LNCaP clone FGC (cell line): ENCODE measurements at regions not wholly inside any gene's neighbourhood (a gene's known extent, or its start where the extent isn't known, plus 50 kb on each side); places are given as distances from the start of the nearest gene placed in this dataset.

Experiments used
- DNase-seq: peaks from one replicate; pipeline ENCODE4 v3.0.0-alpha.2; 2011; ENCODE audit warnings: low read depth
- H3K4me3 ChIP-seq: 2 replicates; pipeline ENCODE4 v1.5.1; 2011; ENCODE audit warnings: mild to moderate bottlenecking, low read depth, low read length, control low read depth
- TF ChIP-seq, protein P1 (sequence below): IDR thresholded peaks from 2 replicates; pipeline ENCODE4 v1.5.1; 2012; ENCODE audit warnings: mild to moderate bottlenecking; ENCODE audit not compliant: control insufficient read depth, insufficient read depth; ENCODE audit errors: extremely low read depth

DNA sequence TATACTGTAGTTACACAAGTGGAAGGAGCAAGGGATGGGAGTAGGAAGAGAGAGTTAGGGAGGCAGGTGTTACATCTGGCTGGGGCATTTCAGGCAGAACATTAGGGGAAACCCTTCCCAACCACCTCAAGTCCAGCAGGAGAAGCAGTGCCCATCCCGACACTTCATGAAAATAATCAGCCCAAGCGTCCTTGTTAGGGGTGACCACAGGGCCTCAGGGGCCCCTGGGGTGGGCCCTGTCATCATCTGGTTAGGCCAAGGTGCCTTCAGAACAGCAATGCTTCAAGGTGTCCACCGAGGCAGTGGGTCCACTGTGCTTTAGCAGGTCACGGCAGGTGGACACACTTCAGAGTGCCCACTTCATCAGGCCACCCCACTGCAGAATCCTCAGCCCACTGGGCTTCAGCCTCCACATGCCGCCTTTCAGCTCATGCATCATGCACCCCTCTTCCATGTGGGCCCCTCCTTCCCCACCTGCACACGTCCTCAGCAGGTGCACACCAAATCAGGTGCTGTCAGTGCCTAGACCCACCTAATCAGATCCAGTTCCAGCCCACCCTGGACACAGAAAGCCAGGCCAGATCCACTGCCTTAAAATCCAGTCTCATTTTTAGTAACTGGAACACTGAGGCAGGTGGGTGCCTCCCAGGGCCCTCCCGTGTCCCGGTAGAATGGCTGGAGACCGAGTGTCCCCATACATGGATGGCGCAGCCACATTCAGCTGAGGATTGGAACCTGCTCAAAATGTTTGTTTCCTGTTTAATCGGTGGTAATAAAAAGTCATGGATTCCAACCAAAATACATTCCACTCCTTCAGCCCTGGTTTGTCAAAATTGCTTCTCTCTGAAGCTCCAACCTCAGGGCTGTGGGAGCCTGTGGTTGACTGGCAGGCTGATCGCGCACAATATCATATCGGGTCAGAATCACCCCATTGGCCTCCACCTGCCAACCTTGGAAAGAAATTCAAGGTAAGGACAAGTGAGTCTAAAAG lies 99.5 kb downstream of the ANKRD60 start:
- no peak for DNase-seq
- TF ChIP-seq, protein P1, sequence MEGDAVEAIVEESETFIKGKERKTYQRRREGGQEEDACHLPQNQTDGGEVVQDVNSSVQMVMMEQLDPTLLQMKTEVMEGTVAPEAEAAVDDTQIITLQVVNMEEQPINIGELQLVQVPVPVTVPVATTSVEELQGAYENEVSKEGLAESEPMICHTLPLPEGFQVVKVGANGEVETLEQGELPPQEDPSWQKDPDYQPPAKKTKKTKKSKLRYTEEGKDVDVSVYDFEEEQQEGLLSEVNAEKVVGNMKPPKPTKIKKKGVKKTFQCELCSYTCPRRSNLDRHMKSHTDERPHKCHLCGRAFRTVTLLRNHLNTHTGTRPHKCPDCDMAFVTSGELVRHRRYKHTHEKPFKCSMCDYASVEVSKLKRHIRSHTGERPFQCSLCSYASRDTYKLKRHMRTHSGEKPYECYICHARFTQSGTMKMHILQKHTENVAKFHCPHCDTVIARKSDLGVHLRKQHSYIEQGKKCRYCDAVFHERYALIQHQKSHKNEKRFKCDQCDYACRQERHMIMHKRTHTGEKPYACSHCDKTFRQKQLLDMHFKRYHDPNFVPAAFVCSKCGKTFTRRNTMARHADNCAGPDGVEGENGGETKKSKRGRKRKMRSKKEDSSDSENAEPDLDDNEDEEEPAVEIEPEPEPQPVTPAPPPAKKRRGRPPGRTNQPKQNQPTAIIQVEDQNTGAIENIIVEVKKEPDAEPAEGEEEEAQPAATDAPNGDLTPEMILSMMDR = no peak
- no peak overlapping the region for H3K4me3 ChIP-seq

DNA sequence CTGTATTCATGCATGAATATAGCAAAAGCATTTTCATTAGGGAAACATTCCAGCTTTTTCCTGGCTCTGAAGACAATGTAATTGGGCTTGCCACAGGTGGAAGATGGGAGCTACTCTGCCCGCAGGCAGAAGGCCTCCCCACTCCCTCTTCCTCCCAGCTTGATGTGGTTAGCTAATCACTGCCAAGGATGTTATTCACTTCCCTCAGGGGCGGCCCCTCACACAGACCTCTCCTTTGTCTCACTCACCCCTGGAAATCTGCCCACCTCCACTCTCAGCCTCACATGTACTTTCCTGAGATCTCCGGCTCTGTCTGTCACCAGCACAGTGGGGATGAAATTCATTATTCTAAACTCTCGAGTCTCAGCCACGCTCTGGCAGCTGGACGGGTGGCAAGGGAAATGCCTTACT lies 100.7 kb downstream of the ANKRD60 start:
- no peak for DNase-seq
- H3K4me3 ChIP-seq = no peak overlapping the region
- TF ChIP-seq, protein P1 = no peak

DNA sequence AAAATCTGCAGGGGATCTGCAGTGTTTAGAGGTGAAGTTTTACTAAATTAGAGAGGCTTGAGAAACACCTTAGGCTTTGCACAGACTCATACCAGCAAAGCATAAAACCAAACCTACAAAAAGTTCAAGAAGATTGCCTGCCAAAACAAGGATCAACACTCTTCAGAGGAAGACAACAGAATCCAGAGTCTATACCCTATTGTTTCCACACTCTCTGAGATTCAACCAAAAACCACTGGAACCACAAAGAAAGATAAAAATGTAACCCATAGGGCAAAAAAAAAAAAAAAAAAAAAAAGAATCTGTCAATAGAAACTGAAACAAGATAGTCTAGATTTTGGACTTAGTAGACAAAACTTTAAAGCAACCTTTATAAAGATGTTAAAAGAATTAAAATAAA lies 102.7 kb downstream of the ANKRD60 start:
- DNase-seq = no peak
- TF ChIP-seq, protein P1 = no peak
- no peak overlapping the region for H3K4me3 ChIP-seq

DNA sequence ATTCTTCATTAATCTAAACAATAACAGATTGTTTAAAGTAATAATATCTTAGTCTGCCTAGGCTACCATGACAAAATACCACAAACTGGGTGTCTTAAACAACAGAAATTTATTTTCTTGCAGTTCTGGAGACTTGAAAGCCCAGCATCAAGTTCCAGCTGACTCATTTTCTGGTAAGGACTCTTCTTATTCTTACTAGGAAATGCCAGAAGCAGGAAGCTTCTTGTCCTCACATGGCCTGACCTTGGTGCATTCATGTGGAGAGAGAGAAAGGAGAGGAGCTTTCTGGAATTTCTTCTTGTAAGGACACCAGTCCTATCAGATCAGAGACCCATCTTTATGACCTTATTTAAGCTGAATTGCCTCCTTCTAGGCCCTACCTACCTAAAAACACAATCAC lies 110.5 kb downstream of the ANKRD60 start:
- TF ChIP-seq, protein P1 = no peak
- no peak overlapping the region for H3K4me3 ChIP-seq
- no peak for DNase-seq

DNA sequence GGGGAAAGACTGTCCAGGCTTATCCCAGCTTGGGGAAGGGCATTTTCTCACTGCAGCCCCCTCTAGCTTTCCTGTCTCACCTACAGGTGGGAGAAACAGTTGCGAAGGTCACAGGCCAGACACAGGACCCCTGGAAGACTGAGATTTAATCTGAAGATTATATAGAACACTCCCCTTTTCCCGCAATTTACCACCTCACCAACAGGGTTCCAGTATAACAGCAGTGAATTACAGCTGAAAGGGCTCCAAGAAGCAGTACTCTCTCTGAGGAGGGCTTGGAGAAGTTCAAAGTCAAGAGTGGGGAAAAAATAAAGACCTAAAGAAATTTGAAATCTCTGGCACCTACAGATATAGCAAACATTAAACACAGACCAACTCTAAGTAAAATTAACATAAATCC lies 111.9 kb downstream of the ANKRD60 start:
- DNase-seq = no peak
- no peak overlapping the region for H3K4me3 ChIP-seq
- TF ChIP-seq, protein P1 = no peak

DNA sequence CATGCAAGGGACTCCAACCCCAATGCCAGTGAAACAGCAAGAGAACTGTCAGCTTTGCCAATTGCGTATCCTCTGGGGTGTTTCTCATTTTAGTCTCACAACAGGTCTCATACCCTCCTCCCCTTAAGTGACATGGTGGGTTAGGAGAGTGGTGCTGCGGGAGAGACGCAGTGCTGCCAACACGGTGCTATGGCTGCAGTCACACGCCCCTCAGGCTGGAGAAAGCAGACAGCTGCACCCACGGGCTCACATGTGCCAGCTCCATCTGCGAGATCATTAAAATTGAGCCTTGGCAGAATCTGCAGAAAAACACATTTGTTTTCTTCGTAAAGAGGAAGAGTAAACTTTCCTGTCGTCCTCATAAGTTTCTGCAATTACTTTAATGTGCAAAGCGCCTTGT lies 114.7 kb downstream of the ANKRD60 start:
- DNase-seq = no peak
- TF ChIP-seq, protein P1 = no peak
- H3K4me3 ChIP-seq = no peak overlapping the region
